Amygdala (tissue), 56 donors: ENCODE measurements at regions not wholly inside any gene's neighbourhood (a gene's known extent, or its start where the extent isn't known, plus 50 kb on each side); places are given as distances from the start of the nearest gene placed in this dataset.
"Not testable (repeated sequence)": the region's sequence is repeated elsewhere in the genome, so short reads cannot be mapped to it uniquely, and the experiment has no call there.

Experiments
- DNase-seq, 56 donors: peaks; one replicate each; lab custom pipeline; 2025; lab: John Stamatoyannopoulos, UW

- no peak for DNase-seq
These were observed 1301.8 kb downstream of the BRINP3 start for GRCh38 chr1:189175889-189176288.

DNA sequence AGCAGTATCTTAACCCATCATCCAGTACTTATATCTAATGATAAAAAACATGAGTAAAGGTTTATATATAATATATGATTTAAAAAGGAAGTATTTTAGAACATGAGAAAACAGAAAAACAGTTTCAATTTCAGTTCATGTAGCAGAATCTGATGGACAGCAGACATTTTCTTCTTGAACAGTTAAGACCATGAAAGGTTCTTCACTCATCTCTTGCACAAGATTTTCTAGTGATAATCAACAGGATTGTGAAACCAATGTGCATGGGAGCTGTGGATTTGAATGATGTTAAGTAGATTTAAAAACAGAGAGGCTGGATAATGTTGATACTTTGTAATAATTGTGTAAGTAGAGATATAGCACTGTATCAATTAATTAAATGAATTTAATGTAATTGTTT lies 1297.6 kb downstream of the BRINP3 start:
- DNase-seq, result no peak

- DNase-seq, result no peak
These were observed 1292.6 kb downstream of the BRINP3 start for GRCh38 chr1:189185097-189185496.

GRCh38 chr1:189192741-189193520 lies 1284.7 kb downstream of the BRINP3 start:
- no peak for DNase-seq

DNA sequence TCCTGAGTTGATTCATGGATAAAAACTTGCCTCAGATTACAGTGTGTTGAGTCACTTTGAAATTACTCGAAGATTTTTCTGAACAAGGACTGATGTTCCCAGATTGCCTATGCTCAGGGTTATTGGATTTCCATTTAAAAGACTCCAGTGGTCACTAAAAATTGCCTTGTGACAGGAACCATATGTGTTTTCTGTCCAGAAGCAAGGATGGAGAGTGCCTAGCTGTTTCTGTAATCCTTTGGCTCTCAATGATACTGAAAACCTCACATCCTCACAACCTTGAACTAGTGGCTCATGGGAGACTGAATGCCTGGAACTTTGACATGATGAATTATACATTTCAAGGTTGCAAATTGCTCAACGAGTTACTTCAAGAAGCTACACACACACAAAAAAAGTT lies 1271.8 kb downstream of the BRINP3 start:
- no peak for DNase-seq

- DNase-seq, result no peak
These were observed 1271.0 kb downstream of the BRINP3 start for GRCh38 chr1:189206617-189207016.

DNA sequence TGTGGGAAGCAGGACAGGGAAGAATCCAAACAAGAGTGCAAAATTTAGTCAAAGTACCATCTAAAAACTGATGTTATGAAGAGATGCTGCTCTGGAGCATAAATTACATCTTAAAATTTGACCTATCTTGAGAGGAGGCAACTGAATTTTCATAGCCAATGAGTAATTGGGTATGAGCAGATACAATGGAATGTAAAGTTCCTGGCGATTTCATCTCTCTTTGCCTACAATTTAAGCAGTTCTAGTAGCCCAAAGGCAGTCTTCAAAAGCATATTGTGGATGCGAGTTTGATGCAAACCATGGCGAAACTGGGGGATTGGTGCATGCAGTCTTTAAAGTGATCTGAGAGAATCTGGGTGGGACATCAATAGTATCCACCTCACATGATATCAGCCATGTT lies 1265.9 kb downstream of the BRINP3 start:
- no peak for DNase-seq

- DNase-seq, result no peak
These were observed 1265.1 kb downstream of the BRINP3 start for GRCh38 chr1:189212606-189213005.

DNA sequence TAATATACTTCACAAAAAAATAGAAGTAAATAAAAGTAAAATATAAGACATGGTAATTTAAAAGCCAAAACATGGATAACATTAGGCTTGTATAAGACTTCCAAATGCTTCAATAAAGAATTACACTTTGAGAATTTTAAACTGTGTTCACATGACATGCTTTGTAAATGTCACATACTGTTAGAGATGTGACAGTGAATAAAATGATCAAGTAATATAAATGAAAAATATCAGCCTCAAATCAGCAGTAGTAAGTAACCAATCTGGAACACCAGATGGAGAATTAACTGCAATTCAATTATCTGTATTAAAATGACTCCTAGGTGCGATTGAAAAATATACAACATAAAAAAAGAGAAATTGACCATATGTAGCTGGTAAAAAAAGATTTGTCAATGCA lies 1260.8 kb downstream of the BRINP3 start:
- DNase-seq, result no peak

- no peak for DNase-seq
These were observed 1260.0 kb downstream of the BRINP3 start for GRCh38 chr1:189217646-189218045.

- no peak for DNase-seq
These were observed 1256.9 kb downstream of the BRINP3 start for GRCh38 chr1:189220750-189221149.

DNA sequence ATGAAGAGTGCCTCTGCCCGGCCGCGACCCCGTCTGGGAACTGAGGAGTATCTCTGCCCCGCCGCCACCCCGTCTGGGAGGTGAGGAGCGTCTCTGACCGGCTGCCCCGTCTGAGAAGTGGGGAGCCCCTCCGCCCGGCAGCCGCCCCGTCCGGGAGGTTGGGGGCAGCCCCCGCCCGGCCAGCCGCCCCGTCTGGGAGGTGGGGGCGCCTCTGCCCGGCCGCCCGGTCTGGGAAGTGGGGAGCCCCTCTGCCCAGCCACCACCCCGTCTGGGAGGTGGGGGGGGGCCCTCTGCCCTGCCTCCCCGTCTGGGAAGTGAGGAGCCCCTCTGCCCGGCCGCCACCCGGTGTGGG lies 1251.9 kb downstream of the BRINP3 start:
- DNase-seq, result not testable (repeated sequence)

DNA sequence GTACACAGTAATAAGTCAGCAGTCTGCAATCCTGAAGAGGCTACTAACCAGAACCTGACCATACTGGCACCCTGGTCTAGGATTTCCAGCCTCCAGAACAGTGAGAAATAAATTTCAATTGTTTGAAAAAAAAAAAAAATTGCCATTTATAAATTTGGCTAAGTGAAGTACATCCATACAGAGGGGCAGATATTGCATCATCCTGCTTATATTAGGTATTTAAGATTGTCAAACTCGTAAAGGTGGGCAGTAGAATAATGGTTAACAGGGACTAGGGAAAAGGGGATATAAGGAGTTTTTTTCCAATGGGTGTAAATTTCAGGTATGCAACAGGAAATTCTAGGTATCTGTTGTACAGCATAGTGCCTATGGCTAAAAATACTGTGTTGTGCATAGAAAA lies 1250.9 kb downstream of the BRINP3 start:
- no peak for DNase-seq

GRCh38 chr1:189237008-189237407 lies 1240.7 kb downstream of the BRINP3 start:
- DNase-seq, result no peak

DNA sequence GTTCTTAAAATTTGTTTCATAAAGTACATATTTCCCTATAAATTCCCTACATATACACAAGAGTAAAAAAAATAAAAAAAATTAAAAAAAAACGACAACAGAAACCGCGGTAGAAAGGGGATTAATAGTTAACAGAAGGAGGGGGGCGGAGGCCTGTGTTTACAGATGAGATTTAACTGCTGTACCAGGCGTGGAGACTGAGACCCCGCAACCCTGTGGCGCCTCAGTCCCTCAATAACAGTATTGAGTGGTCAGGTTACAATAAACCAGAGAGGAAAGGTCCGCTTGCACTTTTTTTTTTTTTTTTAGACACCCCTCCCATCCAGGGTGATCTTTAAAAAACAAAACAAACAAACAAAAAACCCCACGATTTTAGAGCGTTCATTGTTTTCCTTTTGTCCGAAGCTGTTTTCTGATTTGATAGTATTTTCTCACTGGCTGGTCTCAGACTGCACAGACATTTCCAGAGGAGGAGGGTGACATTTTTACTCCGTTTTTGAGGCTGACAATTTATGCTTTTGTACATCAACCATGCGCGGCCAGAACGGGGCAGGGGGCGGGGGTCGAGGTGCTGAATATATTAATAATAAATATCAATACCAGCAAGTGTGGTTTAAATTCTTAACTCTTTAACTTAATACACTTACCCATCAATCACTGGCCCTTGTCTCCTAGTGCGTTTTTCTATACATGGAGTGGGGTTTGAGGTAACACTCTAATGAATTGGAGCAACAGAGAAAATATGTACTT lies 1223.9 kb downstream of the BRINP3 start:
- no peak for DNase-seq

- not testable (repeated sequence) for DNase-seq
These were observed 1216.5 kb downstream of the BRINP3 start for GRCh38 chr1:189261128-189261527.

GRCh38 chr1:189269011-189269410 lies 1208.7 kb downstream of the BRINP3 start:
- DNase-seq, result no peak

- no peak for DNase-seq
These were observed 1203.4 kb downstream of the BRINP3 start for GRCh38 chr1:189274267-189274666.

- no peak for DNase-seq
These were observed 1201.9 kb downstream of the BRINP3 start for GRCh38 chr1:189275796-189276195.

GRCh38 chr1:189289346-189289745 lies 1188.3 kb downstream of the BRINP3 start:
- no peak for DNase-seq

GRCh38 chr1:189301235-189301634 lies 1176.4 kb downstream of the BRINP3 start:
- no peak for DNase-seq

DNA sequence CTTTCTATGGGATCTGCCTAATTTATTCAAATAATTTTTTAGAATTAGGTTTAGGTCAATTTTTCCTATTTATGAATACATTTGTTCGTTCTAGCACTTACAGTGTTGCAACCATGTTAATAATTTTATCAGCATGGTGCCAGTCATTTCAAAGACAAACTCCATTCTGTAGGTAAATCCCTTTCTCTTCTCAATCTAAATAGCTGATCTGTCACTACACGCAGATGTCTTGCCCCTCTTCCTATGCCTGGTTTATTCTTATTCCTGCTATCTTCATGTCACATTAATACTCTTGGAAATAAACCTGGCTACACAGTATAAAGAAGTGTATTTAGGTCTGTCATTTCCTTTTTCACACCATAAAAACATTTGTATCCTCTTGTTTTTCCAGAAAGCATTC lies 1172.4 kb downstream of the BRINP3 start:
- no peak for DNase-seq
